ENCODE measurements at regions not wholly inside any gene's neighbourhood (a gene's known extent, or its start where the extent isn't known, plus 50 kb on each side); places are given as distances from the start of the nearest gene placed in this dataset.

DNA sequence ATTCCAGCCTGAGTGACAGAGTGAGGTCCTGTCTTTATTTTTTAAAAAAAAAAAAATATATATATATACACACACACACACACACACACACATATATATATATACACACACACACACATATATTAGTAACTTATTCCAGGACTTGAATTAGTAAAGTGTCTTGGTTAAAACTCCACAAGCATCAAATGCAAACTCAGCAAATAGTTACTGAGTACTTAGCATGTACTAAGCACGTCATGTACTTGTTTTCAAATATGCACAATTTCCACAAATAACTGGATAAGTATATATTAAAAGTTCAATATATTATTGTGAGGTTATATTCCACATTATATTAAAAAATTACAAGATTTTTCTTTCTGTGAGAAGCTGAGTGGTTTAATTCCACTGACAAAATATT is 304.7 kb downstream of the ZEB2 start:
- no peak for DNase-seq (ENCODE audit: low read depth, low spot score)

DNA sequence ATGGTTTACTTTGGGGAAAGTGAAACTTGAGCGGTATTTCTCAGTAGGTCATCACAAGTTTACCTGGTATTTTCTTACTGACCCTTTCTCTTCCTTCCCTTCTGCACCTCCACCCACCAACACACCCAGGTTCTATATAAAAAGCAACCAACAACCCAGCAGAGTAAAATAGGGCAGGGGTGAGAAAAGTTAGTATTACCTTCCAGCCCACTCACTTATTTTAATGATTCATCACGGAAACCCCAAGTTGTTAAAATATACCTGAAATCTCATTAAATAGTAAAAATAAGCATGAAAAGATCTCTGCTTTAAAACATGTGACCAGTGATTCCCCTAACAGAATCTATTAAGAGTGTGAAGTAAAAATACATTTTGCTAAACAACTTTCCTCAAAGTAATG is 306.1 kb downstream of the ZEB2 start:
- DNase-seq (ENCODE audit: low read depth, low spot score), result no peak

DNA sequence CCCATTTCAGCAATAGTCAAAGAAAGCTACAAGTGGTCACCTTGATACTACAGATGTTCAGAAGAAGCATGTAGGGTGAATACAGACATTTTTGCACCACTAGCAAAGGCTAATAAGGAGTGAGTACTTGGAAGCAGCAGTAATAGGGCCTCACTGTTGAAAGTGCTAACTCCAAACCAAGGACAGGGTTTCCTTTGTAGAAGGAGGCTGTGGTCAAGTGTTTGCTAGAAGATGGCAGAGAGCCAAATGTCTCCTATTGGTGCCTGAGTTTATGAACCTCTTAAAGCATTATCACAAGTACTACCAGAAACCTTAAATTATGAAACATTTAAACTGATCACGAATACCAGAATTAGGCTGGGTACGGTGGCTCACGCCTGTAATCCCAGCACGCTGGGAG is 308.1 kb downstream of the ZEB2 start:
- no peak for DNase-seq (ENCODE audit: low read depth, low spot score)

DNA sequence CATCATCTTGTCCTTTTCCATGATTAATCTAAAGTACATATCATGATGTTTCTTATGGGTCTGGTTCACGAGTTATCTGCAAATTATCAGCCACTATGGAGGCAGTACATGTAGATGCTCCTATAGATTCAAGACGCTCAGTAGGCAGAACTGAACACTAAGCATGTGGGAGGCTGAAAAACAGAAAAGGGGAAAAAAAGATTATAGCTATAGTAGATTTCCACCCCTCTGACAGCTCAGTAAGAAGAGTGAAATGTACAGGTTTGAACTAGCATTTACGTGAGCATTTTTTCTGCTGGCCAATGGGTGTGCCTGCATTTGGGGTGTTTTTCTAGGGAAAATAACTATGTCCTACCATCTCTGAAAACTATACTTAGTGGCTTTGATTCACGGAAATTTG is 308.9 kb downstream of the ZEB2 start:
- no peak for DNase-seq (ENCODE audit: low read depth, low spot score)

DNA sequence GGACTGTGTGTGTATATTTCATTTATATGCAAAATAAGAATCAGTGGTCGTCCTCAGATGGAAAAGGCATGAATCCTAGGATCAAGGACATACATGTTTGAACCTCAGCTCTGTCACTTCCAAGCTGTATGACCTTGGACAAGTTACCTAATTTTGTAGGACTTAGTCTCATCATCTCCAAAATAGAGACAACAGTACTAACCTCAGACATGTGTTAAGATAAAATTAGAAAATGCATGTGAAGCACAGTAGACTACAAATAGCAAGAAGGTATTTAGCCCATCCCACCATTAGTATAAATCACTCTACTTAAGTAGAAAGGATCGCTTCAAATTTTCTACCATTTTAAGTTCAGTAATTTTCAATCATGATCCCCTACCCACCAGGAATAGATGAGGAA is 309.8 kb downstream of the ZEB2 start:
- DNase-seq (ENCODE audit: low read depth, low spot score), result no peak

DNA sequence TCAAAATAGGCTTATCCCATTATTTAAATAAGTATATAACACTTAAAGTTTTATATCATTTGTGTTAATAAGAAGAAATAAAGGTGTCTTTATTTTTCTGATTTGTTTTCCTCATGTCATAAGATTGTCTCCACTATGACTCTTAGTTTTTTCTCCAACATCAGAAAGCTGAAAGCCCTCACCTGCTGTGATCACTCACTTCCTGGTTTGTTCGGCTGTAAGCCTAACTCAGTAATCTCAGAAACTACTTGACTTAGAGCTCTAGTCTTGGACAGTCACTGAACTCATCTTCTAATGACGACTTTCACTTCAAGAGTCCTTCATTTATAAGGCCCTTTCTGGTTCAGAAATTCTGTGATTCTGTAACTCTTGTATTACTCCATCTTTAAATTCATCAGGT is 311.0 kb downstream of the ZEB2 start:
- no peak for DNase-seq (ENCODE audit: low read depth, low spot score)

DNA sequence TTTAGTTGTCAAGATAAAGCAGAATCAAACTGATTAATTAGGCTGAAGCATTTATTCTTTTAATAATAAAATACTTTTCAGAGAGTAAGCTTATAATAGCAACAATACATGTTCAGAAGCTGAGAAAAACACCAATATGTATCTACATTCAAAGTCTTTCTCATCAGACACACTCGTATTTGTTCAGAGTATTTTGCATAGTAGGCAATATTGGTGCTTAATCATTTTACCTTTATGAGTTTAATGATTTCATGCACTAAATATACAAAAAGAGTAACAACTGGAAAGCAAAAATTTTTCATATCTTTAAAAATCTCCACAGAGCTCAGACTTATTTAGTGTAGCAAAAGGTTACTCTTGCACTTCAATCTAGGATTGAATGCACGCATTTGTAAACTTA is 313.9 kb downstream of the ZEB2 start:
- DNase-seq (ENCODE audit: low read depth, low spot score), result no peak

DNA sequence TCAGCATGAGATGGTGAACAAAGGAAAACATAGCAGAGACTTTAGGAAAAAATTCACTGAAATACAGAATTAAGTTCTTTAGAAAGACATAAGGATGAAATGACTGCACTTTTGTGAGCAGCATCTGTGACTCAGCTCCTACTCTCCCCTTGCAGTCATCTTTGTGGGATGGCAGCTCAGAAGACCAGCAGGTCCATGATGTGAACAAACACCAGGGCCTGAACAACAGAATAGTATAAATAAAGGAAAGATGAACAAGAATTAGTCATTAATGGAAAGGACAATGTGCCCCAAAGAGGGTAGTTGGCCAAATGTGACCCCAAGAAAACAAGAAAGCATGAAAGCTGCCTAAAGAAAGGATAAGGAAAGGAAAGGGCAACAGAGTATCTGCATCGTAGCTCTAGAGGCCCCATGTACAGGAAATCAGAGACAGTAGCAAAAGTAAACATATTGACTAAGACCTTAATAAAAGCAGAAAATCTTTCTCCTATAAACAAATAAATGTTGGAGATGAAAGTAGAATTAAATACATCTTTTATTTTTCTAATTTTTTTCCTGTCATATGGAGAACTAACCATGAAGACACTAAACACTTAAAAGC is 318.0 kb downstream of the ZEB2 start:
- no peak for DNase-seq (ENCODE audit: low read depth, low spot score)

DNA sequence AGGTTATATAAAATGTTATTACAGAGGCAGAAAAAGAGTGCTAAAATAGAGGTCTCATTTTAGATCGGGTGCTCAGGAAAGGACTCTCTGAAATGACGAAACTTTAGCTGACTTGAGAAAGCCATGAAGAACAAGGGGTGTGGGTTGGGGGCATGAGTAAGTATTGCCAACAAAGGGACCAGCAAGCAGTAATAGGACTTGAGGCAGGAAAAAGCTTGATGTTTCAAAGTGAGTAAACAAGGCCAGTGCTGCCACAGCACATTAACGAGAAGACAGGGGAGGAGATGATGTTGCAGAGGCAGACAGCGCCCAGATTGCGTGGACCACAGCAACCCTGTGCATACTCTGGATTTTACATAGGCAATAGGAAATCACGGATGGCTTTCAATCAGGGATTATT is 318.8 kb downstream of the ZEB2 start:
- DNase-seq (ENCODE audit: low read depth, low spot score), result no peak

DNA sequence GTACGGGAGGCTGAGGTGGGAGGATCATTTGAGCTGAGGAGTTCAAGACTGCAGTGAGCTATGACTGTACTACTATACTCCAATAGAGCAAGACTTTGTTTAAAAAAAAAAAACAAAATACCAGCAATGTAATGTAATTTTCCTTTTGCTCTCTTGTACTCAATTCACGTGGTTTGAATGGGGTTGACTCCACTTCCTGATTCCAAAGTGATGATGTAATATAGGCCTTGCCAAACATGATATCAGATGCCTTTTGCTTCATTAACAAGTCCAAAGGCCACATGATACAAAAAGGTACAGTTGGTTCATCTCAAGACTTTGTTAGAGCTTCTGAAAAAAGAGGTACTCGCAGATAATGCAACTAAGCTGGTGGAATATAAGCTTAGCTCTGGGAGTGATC is 321.8 kb downstream of the ZEB2 start:
- DNase-seq (ENCODE audit: low read depth, low spot score), result no peak

DNA sequence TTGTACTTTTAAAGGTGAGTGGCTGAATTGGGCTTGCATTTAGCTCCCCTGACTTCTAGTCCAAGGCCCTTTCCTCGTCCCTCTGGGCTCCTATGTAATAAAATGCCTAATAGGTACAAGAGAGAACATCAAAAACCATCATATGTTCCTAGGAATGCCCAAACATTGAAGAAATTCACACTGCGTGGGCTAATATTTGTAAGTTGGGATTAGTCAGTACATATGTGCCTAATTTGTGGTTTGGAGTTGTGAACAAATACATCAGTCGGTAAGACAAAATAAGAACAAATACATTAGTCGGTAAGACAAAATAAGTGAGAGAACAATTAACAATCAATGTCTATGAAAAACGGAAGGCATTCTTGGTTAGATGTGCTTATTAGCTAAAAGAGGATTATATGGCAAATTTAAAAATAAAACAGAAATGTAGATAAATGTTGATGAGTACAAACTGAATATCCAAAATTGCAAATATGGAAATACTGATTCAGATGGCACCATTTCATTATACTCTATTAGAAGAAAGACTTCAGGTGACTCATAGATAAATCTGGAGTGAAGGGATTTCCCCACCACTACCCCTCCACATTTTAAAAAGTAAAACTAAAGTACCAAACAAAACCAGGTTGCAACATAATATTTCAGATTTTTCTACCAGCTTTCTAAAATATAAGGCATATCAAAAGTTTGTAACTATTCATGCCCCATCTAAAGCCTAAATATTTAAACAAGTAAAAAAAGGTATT is 325.4 kb downstream of the ZEB2 start:
- DNase-seq (ENCODE audit: low read depth, low spot score), result no peak

DNA sequence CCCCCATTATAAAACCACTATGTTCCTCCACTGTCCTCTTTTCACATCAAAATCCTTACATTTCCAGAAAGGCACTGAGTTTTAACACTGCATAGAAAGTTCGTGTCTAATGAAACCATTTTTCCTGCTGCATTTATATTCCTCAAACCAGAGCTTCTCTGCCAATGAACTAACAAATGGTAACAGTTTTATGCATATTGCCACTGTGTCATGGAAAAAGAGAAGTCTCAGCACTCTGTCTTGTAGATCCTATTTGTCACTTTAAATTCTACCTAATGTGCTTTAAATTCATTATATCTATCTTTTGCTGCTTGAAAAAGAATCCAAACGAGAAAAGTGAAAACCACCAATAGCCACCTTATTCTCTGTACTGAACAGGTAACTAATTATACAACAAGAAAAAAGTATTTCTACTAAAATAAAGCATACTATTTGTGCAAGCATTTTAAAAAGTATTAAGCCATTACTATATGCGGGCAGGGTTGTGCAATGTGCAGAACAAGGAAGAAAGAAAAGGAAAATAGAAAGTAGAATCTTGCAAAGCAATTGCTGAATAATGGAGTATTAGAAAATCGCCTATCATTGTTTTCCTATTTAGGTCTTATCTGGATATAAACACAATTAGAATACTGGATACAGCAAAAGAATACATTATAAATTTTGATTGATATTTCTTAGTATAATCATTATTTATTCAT is 328.9 kb downstream of the ZEB2 start:
- no peak for DNase-seq (ENCODE audit: low read depth, low spot score)

DNA sequence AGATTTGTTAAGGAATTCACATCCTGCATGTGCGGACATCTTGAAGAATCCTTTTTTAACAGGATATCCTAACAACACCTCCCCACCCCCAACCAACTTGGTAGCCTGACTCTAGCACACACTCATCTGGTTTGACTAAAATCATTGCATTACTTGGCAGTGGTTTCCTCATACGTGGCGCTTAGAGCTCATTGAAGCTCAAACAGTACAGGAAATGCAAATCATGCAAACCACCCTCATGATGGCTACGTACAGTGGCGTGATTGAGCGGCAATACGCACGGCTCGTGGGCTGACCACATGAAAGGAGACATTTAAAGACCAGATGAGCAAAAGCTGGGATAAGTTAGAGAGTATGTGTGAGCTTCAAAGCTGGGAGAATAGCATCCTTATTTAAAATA is 336.2 kb downstream of the ZEB2 start:
- no peak for DNase-seq (ENCODE audit: low read depth, low spot score)

DNA sequence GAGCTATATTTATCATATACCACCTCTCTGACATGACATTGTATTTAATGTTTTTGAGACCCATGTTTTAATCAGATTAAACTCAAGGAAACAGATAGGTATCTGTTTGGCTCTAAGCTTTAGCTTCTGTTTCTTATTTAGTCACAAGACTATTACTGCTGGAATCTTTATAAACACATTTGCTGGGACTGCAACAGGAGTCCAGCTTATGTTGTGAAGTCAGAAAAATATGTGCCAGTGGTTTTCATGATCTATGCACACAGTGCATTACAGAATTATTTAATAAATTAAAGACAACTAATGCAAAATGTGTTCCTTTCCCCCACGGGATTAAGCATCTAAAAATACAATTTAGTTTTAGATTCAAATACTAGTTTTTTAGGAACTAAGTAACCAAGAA is 338.9 kb downstream of the ZEB2 start:
- DNase-seq (ENCODE audit: low read depth, low spot score), result no peak

DNA sequence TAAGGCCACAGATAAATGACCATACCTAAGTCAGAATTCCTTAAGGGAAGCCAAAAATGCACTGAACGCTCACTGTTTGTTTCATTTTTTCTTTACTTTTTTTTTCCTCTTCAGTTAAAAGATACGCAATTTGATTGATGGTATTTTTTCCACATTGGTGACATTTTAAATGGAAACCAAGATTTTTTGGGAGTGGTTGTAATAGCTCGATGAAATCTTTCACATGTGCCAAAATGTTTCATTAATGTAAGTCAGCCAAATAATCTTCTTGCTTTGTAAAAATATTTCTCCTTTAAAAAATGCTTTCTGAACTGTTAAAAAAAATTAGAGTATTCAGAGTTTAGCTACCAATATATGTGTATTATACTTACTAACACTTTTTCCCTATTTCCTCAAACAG is 339.8 kb downstream of the ZEB2 start:
- DNase-seq (ENCODE audit: low read depth, low spot score), result no peak

DNA sequence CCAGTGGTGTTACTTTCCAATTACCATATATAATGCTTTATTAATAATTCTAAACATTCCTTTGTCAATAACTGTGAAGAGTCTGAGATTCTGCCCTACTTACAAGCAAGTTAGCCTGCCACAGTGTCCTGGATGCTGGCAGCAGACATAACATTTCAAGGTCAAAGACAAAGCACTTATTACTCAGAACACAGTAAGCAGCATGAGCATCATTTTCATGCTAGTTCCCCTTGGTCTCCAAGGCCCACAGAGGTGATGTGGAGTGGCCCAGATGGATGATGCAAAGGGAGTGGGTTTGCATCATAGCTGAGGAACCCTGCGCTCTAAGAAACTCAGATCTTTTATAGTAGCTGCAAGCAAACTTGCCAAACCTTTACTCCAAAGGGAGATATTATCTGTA is 349.7 kb downstream of the ZEB2 start:
- no peak for DNase-seq (ENCODE audit: low read depth, low spot score)

DNA sequence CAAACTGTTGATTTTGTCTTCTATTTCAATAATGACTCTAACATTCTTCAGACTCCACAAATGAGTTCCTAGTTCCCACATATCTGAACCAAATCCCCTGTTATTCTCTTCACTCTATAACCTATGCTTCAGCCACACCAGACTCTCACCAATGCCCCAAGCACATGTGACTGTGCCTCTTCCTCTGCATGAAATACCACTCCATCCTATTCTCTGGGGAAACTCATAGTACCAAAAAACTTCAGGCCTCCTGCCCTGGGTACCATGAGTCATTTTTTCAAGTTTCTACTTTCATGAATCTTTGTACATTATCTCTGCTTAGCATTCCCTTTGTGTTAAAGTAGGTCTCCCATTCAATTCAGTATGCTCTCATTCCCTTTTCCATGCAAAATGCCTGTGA is 353.2 kb downstream of the ZEB2 start:
- DNase-seq (ENCODE audit: low read depth, low spot score), result no peak

DNA sequence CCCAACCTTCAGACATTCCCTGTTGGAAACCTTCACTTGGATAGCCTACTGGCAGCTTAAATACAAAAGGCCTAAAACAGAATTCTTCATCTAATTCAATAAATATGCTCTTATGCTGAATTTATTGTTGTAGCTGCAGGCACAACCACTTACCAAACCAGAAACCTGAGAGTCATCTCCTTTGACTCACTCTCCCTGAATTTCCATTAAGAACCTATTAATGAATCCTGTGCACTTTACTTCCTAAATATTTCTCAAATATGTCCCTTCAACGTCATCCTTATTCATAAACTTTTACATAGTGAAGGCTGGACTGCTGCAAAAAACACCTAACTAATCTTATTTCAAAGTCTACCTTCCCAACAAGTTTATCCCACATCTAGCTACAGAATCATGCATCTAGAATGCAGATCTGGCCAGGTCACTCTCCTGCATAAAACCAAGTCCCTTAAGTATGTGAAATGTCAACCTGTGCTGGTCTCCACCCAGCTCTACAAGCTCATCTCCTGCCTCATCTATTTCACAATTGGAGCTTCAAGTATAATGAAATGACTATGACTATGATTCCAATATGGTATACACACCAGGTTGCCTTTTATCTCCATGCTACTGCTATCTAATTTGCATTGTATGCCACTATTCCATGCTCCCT is 354.2 kb downstream of the ZEB2 start:
- DNase-seq (ENCODE audit: low read depth, low spot score), result no peak

DNA sequence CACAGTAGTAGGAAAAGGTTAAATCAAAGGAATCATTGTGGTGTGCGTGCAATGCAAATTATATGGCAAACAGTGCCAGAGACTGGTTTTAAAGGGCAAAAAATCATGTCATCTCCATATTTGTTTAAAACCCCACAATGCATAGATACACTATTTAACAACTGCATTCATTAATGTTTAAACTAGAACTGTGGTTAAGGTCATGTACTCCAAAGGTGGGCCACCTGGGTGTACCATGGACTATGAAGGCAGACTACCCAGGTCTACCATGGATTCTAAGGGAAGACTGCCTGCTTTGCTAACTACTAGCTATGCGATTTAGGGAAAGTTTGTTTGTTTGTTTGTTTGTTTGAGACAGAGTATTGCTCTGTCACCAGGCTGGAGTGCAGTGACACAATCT is 356.3 kb downstream of the ZEB2 start:
- DNase-seq (ENCODE audit: low read depth, low spot score), result no peak

DNA sequence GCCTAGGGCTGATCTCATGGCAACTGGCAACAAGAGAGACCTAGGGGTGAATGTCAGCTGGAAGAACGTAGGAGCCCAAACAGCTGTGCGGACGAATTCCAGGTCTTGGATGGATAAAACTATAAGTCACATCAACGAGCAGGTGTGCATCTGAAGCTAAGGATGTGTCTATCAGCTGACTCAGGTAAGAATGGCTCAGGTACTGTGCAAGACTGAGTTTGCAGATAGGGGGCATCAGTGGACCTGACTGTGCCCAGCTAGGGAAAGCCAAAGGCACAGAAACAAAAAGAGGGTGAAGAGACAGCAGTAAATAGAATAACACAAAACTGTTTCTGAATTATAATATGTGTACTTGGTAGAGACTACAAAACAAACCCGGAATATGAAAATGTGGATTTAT is 357.3 kb downstream of the ZEB2 start:
- peak; percentile 9 for DNase-seq (ENCODE audit: low read depth, low spot score)

DNA sequence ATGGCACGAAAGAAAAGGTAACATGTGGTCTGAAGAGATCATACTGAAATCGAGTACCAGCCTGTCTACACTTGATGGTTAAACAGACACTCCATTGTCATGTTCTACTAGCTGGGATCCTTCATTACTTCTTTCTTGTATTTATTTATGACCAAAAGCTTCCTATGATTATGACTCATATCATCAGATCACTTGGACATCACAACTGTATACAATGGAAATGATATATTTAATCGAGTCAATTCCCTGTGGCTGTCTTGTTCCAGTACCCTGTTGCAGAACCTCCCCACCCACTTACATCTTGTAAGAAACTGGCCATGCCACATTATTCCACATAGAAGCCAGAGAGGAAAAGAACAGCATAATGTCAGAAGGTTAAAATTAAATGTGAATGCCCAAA is 358.9 kb downstream of the ZEB2 start:
- DNase-seq (ENCODE audit: low read depth, low spot score), result no peak

DNA sequence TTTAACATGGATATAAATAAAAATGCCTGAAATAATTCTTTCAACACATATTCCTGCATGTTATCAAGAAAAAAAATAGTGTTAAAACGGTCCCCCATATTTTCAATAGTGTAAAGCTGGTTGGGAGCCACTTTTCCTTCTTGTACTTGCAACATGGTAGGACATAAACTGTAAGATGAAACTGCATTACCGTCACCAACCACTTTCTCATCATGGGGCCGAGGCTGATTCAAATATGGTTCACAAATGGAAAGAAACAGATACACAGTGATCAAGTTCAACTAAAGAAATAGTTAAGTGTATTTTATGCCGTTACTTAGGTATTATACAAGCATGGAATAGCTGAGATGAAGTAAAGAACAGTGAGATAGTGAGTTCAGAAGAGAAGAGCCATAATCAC is 360.7 kb downstream of the ZEB2 start:
- DNase-seq (ENCODE audit: low read depth, low spot score), result no peak

DNA sequence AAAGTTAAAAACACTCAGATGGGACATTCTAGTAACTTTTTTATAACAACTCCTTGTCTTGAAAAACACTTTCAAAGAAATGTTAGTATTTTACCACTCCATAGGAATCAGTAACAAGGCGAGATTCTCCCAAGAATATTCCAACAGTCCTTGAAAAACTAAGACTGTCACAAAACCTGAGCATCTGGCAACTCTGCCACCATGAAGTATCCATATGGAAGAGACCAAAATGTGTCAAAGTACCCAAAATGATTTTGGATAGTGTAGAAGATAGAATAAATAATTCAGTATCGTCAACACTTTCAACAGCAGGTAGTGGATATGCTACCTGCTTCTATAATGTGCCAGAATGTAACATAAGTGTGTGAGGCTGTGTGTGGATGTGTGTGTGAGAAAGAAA is 361.8 kb downstream of the ZEB2 start:
- no peak for DNase-seq (ENCODE audit: low read depth, low spot score)

Data from iPS DF 19.7 (cell line).